ENCODE measurements at regions not wholly inside any gene's neighbourhood (a gene's known extent, or its start where the extent isn't known, plus 50 kb on each side); places are given as distances from the start of the nearest gene placed in this dataset.

- TF ChIP-seq, protein P1, sequence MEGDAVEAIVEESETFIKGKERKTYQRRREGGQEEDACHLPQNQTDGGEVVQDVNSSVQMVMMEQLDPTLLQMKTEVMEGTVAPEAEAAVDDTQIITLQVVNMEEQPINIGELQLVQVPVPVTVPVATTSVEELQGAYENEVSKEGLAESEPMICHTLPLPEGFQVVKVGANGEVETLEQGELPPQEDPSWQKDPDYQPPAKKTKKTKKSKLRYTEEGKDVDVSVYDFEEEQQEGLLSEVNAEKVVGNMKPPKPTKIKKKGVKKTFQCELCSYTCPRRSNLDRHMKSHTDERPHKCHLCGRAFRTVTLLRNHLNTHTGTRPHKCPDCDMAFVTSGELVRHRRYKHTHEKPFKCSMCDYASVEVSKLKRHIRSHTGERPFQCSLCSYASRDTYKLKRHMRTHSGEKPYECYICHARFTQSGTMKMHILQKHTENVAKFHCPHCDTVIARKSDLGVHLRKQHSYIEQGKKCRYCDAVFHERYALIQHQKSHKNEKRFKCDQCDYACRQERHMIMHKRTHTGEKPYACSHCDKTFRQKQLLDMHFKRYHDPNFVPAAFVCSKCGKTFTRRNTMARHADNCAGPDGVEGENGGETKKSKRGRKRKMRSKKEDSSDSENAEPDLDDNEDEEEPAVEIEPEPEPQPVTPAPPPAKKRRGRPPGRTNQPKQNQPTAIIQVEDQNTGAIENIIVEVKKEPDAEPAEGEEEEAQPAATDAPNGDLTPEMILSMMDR (IDR thresholded peaks at IDR 0.05) = no peak
- TF ChIP-seq POLR2A (IDR thresholded peaks at IDR 0.05) = no peak
Measured at GRCh38 chrX:106247162-106247561, 79.1 kb downstream of the PWWP3B start.

Measured in testis (tissue), 2 donors.